Stimulated activated CD8-positive, alpha-beta memory T cell treated with anti-CD3 and anti-CD28 coated beads, Interleukin-12 subunit alpha, Interleukin-12 subunit beta, amount 100 ng/mL, for 24 hours (primary cell): ENCODE measurements at regions not wholly inside any gene's neighbourhood (a gene's known extent, or its start where the extent isn't known, plus 50 kb on each side); places are given as distances from the start of the nearest gene placed in this dataset.
"Not testable (repeated sequence)": the region's sequence is repeated elsewhere in the genome, so short reads cannot be mapped to it uniquely, and the experiment has no call there.

Source experiments
- DNase-seq: peaks from one replicate; pipeline ENCODE4 v3.0.0-alpha.2; 2020; ENCODE audit errors: extremely low read depth

GRCh38 chr5:158606233-158606632 is 493.5 kb downstream of the EBF1 start:
- DNase-seq = no peak

- DNase-seq = no peak
Observed at GRCh38 chr5:158602981-158603380, 496.7 kb downstream of the EBF1 start.

- no peak for DNase-seq
Observed at GRCh38 chr5:158601118-158601517, 498.6 kb downstream of the EBF1 start.

GRCh38 chr5:158600679-158601078 is 499.0 kb downstream of the EBF1 start:
- no peak for DNase-seq

- no peak for DNase-seq
Observed at GRCh38 chr5:158599157-158599556, 500.6 kb downstream of the EBF1 start.

GRCh38 chr5:158594595-158595242 is 505.0 kb downstream of the EBF1 start:
- no peak for DNase-seq

GRCh38 chr5:158593925-158594324 is 505.8 kb downstream of the EBF1 start:
- DNase-seq = no peak

GRCh38 chr5:158591301-158591863 is 508.3 kb downstream of the EBF1 start:
- no peak for DNase-seq

GRCh38 chr5:158590746-158591300 is 508.9 kb downstream of the EBF1 start:
- no peak for DNase-seq

GRCh38 chr5:158589939-158590338 is 509.8 kb downstream of the EBF1 start:
- no peak for DNase-seq

GRCh38 chr5:158588617-158589016 is 511.1 kb downstream of the EBF1 start:
- DNase-seq = no peak

- no peak for DNase-seq
Observed at GRCh38 chr5:158586054-158586453, 513.7 kb downstream of the EBF1 start.

- DNase-seq = not testable (repeated sequence)
Observed at GRCh38 chr5:158582669-158583068, 517.0 kb downstream of the EBF1 start.

GRCh38 chr5:158573829-158574228 is 525.9 kb downstream of the EBF1 start:
- no peak for DNase-seq

- DNase-seq = no peak
Observed at GRCh38 chr5:158570502-158570901, 529.2 kb downstream of the EBF1 start.

- DNase-seq = no peak
Observed at GRCh38 chr5:158569534-158569933, 530.2 kb downstream of the EBF1 start.

- no peak for DNase-seq
Observed at GRCh38 chr5:158565017-158565789, 534.5 kb downstream of the EBF1 start.

GRCh38 chr5:158563760-158564390 is 535.8 kb downstream of the EBF1 start:
- DNase-seq = no peak

- DNase-seq = no peak
Observed at GRCh38 chr5:158561562-158562190, 538.0 kb downstream of the EBF1 start.

- DNase-seq = no peak
Observed at GRCh38 chr5:158560170-158560569, 539.5 kb downstream of the EBF1 start.

- no peak for DNase-seq
Observed at GRCh38 chr5:158559643-158560042, 540.1 kb downstream of the EBF1 start.

- DNase-seq = no peak
Observed at GRCh38 chr5:158559066-158559465, 540.6 kb downstream of the EBF1 start.
